GM23248 (cell line): ENCODE measurements at regions not wholly inside any gene's neighbourhood (a gene's known extent, or its start where the extent isn't known, plus 50 kb on each side); places are given as distances from the start of the nearest gene placed in this dataset.

Experiments
- DNase-seq: peaks from one replicate; pipeline ENCODE4 v3.0.0-alpha.2; 2015
- H2AFZ ChIP-seq: fragments of 200-600 bp; sonication (generic); 2 replicates; pipeline ENCODE4 v1.6.1; 2016; ENCODE audit warnings: antibody characterized with exemption
- H3F3A ChIP-seq: fragments of 200-600 bp; sonication (generic); 2 replicates; pipeline ENCODE4 v1.6.1; 2016; ENCODE audit warnings: mild to moderate bottlenecking, antibody characterized with exemption, mixed run types; ENCODE audit not compliant: insufficient read depth
- H3K27ac ChIP-seq: fragments of 200-600 bp; sonication (generic); 2 replicates; pipeline ENCODE4 v1.5.1; 2016; ENCODE audit warnings: mild to moderate bottlenecking
- H3K27me3 ChIP-seq: fragments of 200-600 bp; sonication (generic); replicated peaks from 2 replicates; pipeline ENCODE4 v1.6.1; 2016; ENCODE audit warnings: mild to moderate bottlenecking; ENCODE audit not compliant: insufficient read depth
- H3K36me3 ChIP-seq: fragments of 200-600 bp; sonication (generic); 2 replicates; pipeline ENCODE4 v1.6.1; 2016; ENCODE audit warnings: low read depth, mild to moderate bottlenecking
- H3K4me1 ChIP-seq: fragments of 200-600 bp; sonication (generic); 2 replicates; pipeline ENCODE4 v1.6.1; 2016; ENCODE audit warnings: mild to moderate bottlenecking; ENCODE audit not compliant: insufficient read depth
- H3K4me2 ChIP-seq: fragments of 200-600 bp; sonication (generic); one replicate; pipeline ENCODE4 v1.6.1; 2016; ENCODE audit warnings: mild to moderate bottlenecking; ENCODE audit not compliant: unreplicated experiment
- H3K4me3 ChIP-seq: fragments of 200-600 bp; sonication (generic); 2 replicates; pipeline ENCODE4 v1.5.1; 2016; ENCODE audit warnings: mild to moderate bottlenecking
- H3K79me2 ChIP-seq: fragments of 200-600 bp; sonication (generic); 2 replicates; pipeline ENCODE4 v1.6.1; 2016; ENCODE audit warnings: mild to moderate bottlenecking; ENCODE audit not compliant: insufficient read depth
- H3K9ac ChIP-seq: fragments of 200-600 bp; sonication (generic); 2 replicates; pipeline ENCODE4 v1.6.1; 2016; ENCODE audit warnings: mild to moderate bottlenecking
- H3K9me2 ChIP-seq: fragments of 200-600 bp; sonication (generic); 2 replicates; pipeline ENCODE4 v1.6.1; 2016; ENCODE audit warnings: mixed run types, mild to moderate bottlenecking, moderate library complexity; ENCODE audit not compliant: insufficient read depth
- H3K9me3 ChIP-seq: fragments of 200-600 bp; sonication (generic); one replicate; pipeline ENCODE4 v1.6.1; 2017; ENCODE audit warnings: low read depth
- H4K20me1 ChIP-seq: fragments of 200-600 bp; sonication (generic); 2 replicates; pipeline ENCODE4 v1.6.0; 2016; ENCODE audit not compliant: insufficient read depth
- EZH2 ChIP-seq: fragments of 200-600 bp; sonication (generic); IDR thresholded peaks from 2 replicates; pipeline ENCODE4 v1.6.1; 2018; ENCODE audit warnings: antibody characterized with exemption, mild to moderate bottlenecking; ENCODE audit not compliant: insufficient read depth, poor library complexity, severe bottlenecking
- EZH2phosphoT487 ChIP-seq: fragments of 200-600 bp; sonication (generic); IDR thresholded peaks from 2 replicates; pipeline ENCODE4 v1.6.1; 2018; ENCODE audit warnings: antibody characterized with exemption, moderate library complexity, mild to moderate bottlenecking, low read depth; ENCODE audit not compliant: insufficient read depth
- WGBS, 2 experiments: methylation state at CpG; one replicate each; pipeline ENCODE4 v1.1.6; 2015 to 2017; ENCODE audit warnings: low lambda C conversion rate in 2 of 2, low coverage in 1 of 2; ENCODE audit errors: missing lambda C conversion rate in 2 of 2; 5-methylcytosine and 5-hydroxymethylcytosine counted together
- in situ Hi-C: fragments of 300-500 bp; cut with MboI; formaldehyde crosslinking; loops from 2 replicates; pipeline ENCODE4 v1.15.0; 2020

DNA sequence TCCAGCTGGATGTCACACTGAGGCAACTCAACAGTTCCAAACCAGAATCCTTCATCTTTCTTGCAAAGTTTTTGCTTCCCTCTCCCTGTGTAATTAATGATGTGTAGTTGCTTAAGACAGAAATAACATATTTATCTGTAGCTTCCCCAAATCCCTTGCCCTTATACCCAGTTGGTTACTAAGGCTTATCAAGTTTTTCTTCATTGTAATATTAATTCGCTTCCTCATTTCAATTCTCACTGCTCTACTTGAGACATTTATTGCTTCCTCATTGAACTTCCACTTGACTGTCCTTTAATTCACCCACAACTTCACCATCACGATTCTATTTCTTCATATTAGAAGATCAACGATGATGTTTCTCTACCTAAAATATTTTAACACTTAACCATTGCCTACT lies 386.6 kb upstream of the CPEB2 start:
- TF ChIP-seq EZH2phosphoT487 = no peak

DNA sequence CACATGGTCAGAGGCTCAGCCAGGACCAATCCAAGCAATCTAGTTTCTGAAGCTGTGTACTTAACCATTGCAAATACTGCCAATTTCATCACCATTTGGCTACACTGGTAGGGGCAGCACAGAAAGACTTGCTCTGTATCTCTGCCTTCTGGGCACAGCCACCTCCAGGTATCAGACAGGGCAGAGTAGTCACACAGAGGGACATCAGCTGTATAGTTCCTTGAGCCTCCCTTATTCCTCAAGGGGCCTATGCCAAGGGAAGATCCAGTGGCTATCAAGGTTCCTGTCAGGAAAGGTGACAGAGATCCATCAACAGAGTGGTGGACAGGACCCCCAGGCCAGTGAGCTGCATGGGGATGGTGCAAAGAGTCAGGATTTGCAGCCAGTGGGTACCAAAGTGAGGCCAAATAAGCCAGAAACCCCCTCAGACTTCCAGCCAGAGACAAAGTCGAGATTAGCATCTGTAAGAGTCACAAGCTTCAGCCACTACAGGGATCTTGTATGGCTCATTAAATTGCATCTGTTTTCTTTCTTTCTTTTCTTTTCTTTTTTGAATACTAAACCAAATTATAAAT lies 381.6 kb upstream of the CPEB2 start:
- Histone ChIP-seq H3K4me2 (no peak overlapping the region), H3K9ac (no peak overlapping the region), H3K27me3 (no peaks in the 10 kb centered on the region), H4K20me1 (no peaks in the 10 kb centered on the region), H3K9me2 (no peaks in the 10 kb centered on the region), H3K79me2 (no peaks in the 10 kb centered on the region), H3F3A (no peaks in the 10 kb centered on the region), H3K4me1 (no peaks in the 10 kb centered on the region), H3K4me3 (no peak overlapping the region), H3K36me3 (no peaks in the 10 kb centered on the region), H2AFZ (no peak overlapping the region), H3K9me3 (no peaks in the 10 kb centered on the region), H3K27ac (no peak overlapping the region)
- WGBS, 2 experiments = 5 to 7% methylated on average over 1 of the region's 1 CpG
- in situ Hi-C loops = no loop called here
- no peak for TF ChIP-seq EZH2
- TF ChIP-seq EZH2phosphoT487 = no peak
- no peak for DNase-seq

More for the DNA sequence above, 386.6 kb upstream of the CPEB2 start:
- in situ Hi-C loops = no loop called here
- Histone ChIP-seq H3K4me3 (no peak overlapping the region), H3K36me3 (no peaks in the 10 kb centered on the region), H3K9ac (no peak overlapping the region), H3F3A (no peaks in the 10 kb centered on the region), H3K9me2 (no peaks in the 10 kb centered on the region), H3K9me3 (no peaks in the 10 kb centered on the region), H3K27ac (no peak overlapping the region), H3K4me1 (no peaks in the 10 kb centered on the region), H3K4me2 (no peak overlapping the region), H4K20me1 (no peaks in the 10 kb centered on the region), H2AFZ (no peak overlapping the region), H3K79me2 (no peaks in the 10 kb centered on the region), H3K27me3 (no peaks in the 10 kb centered on the region)
- DNase-seq = no peak
- 7 to 11% methylated on average over 3 of the region's 3 CpGs for WGBS, 2 experiments

DNA sequence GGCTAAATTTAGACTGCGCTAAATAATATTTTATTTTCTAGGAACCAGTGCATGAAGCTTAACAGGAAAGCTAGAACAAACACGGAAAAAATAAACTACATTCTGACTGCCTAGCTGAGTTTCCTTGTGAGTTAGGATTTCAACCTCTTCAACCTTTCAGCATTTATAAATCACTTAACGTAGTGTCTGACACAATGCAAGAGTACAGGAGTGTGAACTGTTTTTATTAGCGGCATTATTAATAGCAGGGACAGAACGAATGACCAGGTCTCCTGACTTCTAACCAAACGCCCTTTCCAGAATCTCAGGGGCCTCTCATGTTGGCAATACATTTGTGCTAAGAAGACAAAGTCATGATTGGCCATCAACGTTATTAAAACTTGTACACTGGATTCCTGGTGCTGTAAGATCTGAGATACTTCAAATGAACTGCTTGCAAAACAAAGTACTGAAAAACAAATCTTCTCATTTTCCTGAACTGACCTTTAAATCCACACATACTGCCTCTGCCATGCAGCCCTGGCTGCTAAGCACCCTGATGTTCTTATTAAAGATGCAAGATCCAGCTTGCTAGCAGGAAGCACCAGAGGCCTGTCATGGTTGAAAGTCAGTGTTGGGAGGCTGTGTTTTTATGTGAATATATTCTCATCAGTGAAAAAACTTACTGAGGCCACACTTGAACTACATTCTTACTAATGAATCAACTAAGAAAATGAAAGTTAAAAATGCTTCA lies 380.4 kb upstream of the CPEB2 start:
- no peak overlapping the region for H3K9ac ChIP-seq
- no peaks in the 10 kb centered on the region for H3K27me3 ChIP-seq
- H3F3A ChIP-seq = no peaks in the 10 kb centered on the region
- DNase-seq = no peak
- H3K79me2 ChIP-seq = no peaks in the 10 kb centered on the region
- H4K20me1 ChIP-seq = no peaks in the 10 kb centered on the region
- H3K4me1 ChIP-seq = no peaks in the 10 kb centered on the region
- H2AFZ ChIP-seq = no peak overlapping the region
- TF ChIP-seq EZH2phosphoT487 (no peak), EZH2 (no peak)
- H3K4me2 ChIP-seq = no peak overlapping the region
- in situ Hi-C loops = no loop called here
- H3K36me3 ChIP-seq = no peaks in the 10 kb centered on the region
- H3K9me2 ChIP-seq = no peaks in the 10 kb centered on the region
- no peaks in the 10 kb centered on the region for H3K9me3 ChIP-seq
- 24 to 27% methylated on average over 7 of the region's 7 CpGs for WGBS, 2 experiments
- no peak overlapping the region for H3K4me3 ChIP-seq
- H3K27ac ChIP-seq = no peak overlapping the region

DNA sequence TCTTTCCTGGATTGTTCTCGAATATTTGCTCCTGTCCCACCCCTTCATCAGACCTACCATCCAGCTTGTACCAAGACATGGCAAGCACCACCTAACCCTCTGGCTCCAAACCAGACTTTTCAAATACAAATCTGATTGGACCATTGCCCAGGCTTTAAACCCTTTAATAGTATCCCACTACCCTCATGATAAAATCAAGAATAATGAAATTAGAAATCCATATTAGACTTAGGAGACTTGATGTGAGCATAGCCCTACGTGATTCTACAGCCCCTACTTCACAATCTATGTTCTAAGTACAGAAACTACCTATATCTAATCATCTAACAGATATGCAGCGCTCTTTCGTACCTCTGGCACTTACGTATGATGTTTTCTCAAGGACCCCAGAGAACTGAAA lies 375.2 kb upstream of the CPEB2 start:
- Histone ChIP-seq H4K20me1 (no peaks in the 10 kb centered on the region), H3K9ac (no peak overlapping the region), H3K36me3 (no peaks in the 10 kb centered on the region), H3K4me3 (no peak overlapping the region), H2AFZ (no peak overlapping the region), H3K9me3 (no peaks in the 10 kb centered on the region), H3K27ac (no peak overlapping the region), H3F3A (no peaks in the 10 kb centered on the region), H3K79me2 (no peaks in the 10 kb centered on the region), H3K9me2 (no peaks in the 10 kb centered on the region), H3K27me3 (no peaks in the 10 kb centered on the region), H3K4me1 (no peaks in the 10 kb centered on the region), H3K4me2 (no peak overlapping the region)
- in situ Hi-C loops = no loop called here
- no peak for DNase-seq
- WGBS, 2 experiments = 33 to 46% methylated on average over 5 of the region's 5 CpGs
- TF ChIP-seq EZH2 (no peak), EZH2phosphoT487 (no peak)
